HCT116 (cell line): ENCODE measurements at regions not wholly inside any gene's neighbourhood (a gene's known extent, or its start where the extent isn't known, plus 50 kb on each side); places are given as distances from the start of the nearest gene placed in this dataset.

Experiments
- ATAC-seq: fragments of 200-7000 bp; cut with Tn5 transposase; 2 replicates; pipeline ENCODE4 v1.9.1; 2020; ENCODE audit warnings: mild to moderate bottlenecking, moderate library complexity
- BruUV-seq: library from RNA; stranded (reverse); fragments of 400-500 nt; replicated peaks from 2 replicates; lab custom pipeline; 2021; lab: Mats Ljungman, UMichigan
- CTCF ChIA-PET: fragments of 300-600 bp; sonication (Branson Sonifier 250); formaldehyde crosslinking; loops from one replicate; lab custom pipeline; 2021; ENCODE audit warnings: antibody characterized with exemption; lab: Charles Lee
- POLR2A ChIA-PET: fragments of 300-600, 350-600 bp; sonication (Branson Sonifier 250); formaldehyde crosslinking; loops from one replicate; lab custom pipeline; 2021; ENCODE audit warnings: antibody characterized with exemption; lab: Charles Lee
- RAD21 ChIA-PET, 2 experiments: fragments of 300-600 bp; sonication (Branson Sonifier 250); formaldehyde crosslinking; loops; one replicate each; lab custom pipeline; 2023; ENCODE audit warnings: low total read pairs in 2 of 2; ENCODE audit not compliant: uncharacterized antibody in 2 of 2, unreplicated experiment in 2 of 2, low non-redundant PET in 1 of 2; lab: Charles Lee
- DNase-seq: peaks from one replicate; pipeline ENCODE4 v3.0.0-alpha.2; 2010; ENCODE audit warnings: low read depth, low spot score
- H2AFZ ChIP-seq: fragments of 200-600 bp; shearing (Covaris generic), sonication (generic); 2 replicates; pipeline ENCODE4 v1.6.1; 2017; ENCODE audit warnings: low read depth, mixed run types, mixed read lengths, antibody characterized with exemption, low read length; ENCODE audit not compliant: poor library complexity, severe bottlenecking
- H3K27ac ChIP-seq: 2 replicates; pipeline ENCODE4 v1.5.1; 2012; ENCODE audit warnings: low read depth, low read length
- H3K27me3 ChIP-seq: fragments of 200-600 bp; sonication (generic); 2 replicates; pipeline ENCODE4 v1.6.1; 2016; ENCODE audit warnings: mixed run types, low read length, mixed read lengths; ENCODE audit not compliant: insufficient read depth
- H3K36me3 ChIP-seq, 2 experiments: fragments of 200-500 bp in 1 of 2; fragments of 200-600 bp in 1 of 2; sonication (Bioruptor generic) in 1 of 2; sonication (generic) in 1 of 2; 2 replicates each; pipeline versions ENCODE4 v1.5.1 to v1.6.1; 2014 to 2016; ENCODE audit warnings: low read length in 2 of 2, inconsistent platforms in 1 of 2, mixed read lengths in 1 of 2, mixed run types in 1 of 2; ENCODE audit not compliant: insufficient read depth in 2 of 2, control insufficient read depth in 1 of 2
- H3K4me1 ChIP-seq, 2 experiments: fragments of 200-600 bp in 1 of 2; sonication (generic) in 1 of 2; 2 replicates each; pipeline versions ENCODE4 v1.5.1 to v1.6.1; 2012 to 2017; ENCODE audit warnings: low read length in 2 of 2, inconsistent platforms in 1 of 2, mild to moderate bottlenecking in 1 of 2, mixed read lengths in 1 of 2, mixed run types in 1 of 2, moderate library complexity in 1 of 2; ENCODE audit not compliant: insufficient read depth in 2 of 2, control insufficient read depth in 1 of 2
- H3K4me2 ChIP-seq: fragments of 200-600 bp; sonication (generic); 2 replicates; pipeline ENCODE4 v1.6.1; 2017; ENCODE audit warnings: mixed run types, low read length, mixed read lengths
- H3K4me3 ChIP-seq, 2 experiments: fragments of 200-600 bp in 1 of 2; sonication (generic) in 1 of 2; replicated peaks in 1 of 2; 2 replicates each; pipeline ENCODE4 v1.5.1; 2011 to 2016; ENCODE audit warnings: low read length in 2 of 2, control low read depth in 1 of 2, low read depth in 1 of 2, mild to moderate bottlenecking in 1 of 2, mixed read lengths in 1 of 2, mixed run types in 1 of 2
- H3K79me2 ChIP-seq: fragments of 200-600 bp; sonication (generic); 2 replicates; pipeline ENCODE4 v1.6.1; 2017; ENCODE audit warnings: mild to moderate bottlenecking, mixed run types, low read length, moderate library complexity, mixed read lengths; ENCODE audit not compliant: insufficient read depth
- H3K9ac ChIP-seq: fragments of 200-600 bp; sonication (generic); 2 replicates; pipeline ENCODE4 v1.6.1; 2016; ENCODE audit warnings: low read length, mixed read lengths
- H3K9me2 ChIP-seq: fragments of 200-600 bp; sonication (generic), shearing (Covaris generic); 2 replicates; pipeline ENCODE4 v1.6.1; 2017; ENCODE audit warnings: mixed run types, mild to moderate bottlenecking, moderate library complexity; ENCODE audit not compliant: insufficient read depth
- H3K9me3 ChIP-seq, 2 experiments: fragments of 200-500 bp in 1 of 2; fragments of 200-600 bp in 1 of 2; sonication (Bioruptor generic) in 1 of 2; sonication (generic) in 1 of 2; 2 replicates each; pipeline ENCODE4 v1.6.1; 2014 to 2017; ENCODE audit warnings: low read length in 2 of 2, mixed read lengths in 2 of 2, inconsistent platforms in 1 of 2, low read depth in 1 of 2, mild to moderate bottlenecking in 1 of 2, mixed run types in 1 of 2, moderate library complexity in 1 of 2; ENCODE audit not compliant: control insufficient read depth in 1 of 2, insufficient read depth in 1 of 2
- H4K20me1 ChIP-seq: fragments of 200-600 bp; sonication (generic), shearing (Covaris generic); 2 replicates; pipeline ENCODE4 v1.6.1; 2017; ENCODE audit warnings: mixed run types, mild to moderate bottlenecking, moderate library complexity; ENCODE audit not compliant: insufficient read depth
- CEBPB ChIP-seq: IDR thresholded peaks from 2 replicates; pipeline ENCODE4 v1.6.1; 2012; ENCODE audit warnings: low read depth
- ELF1 ChIP-seq: IDR thresholded peaks from 2 replicates; pipeline ENCODE4 v1.6.1; 2012; ENCODE audit warnings: low read depth, borderline replicate concordance
- EZH2 ChIP-seq: fragments of 200-600 bp; sonication (generic); IDR thresholded peaks from 2 replicates; pipeline ENCODE4 v1.6.1; 2017; ENCODE audit warnings: antibody characterized with exemption, mixed run types
- EZH2phosphoT487 ChIP-seq: fragments of 200-600 bp; IDR thresholded peaks from 2 replicates; pipeline ENCODE4 v1.6.1; 2018; ENCODE audit warnings: antibody characterized with exemption, borderline replicate concordance
- FOSL1 ChIP-seq: IDR thresholded peaks from 2 replicates; pipeline ENCODE4 v1.6.1; 2012; ENCODE audit warnings: low read depth
- POLR2A ChIP-seq: IDR thresholded peaks from 2 replicates; pipeline ENCODE4 v1.7.0; 2011; ENCODE audit warnings: borderline replicate concordance; ENCODE audit not compliant: insufficient read depth, insufficient read length; ENCODE audit errors: extremely low read depth
- RAD21 ChIP-seq: IDR thresholded peaks from 2 replicates; pipeline ENCODE4 v1.6.1; 2012; ENCODE audit warnings: low read depth, mild to moderate bottlenecking
- SIN3A ChIP-seq: IDR thresholded peaks from 2 replicates; pipeline ENCODE4 v1.6.1; 2012; ENCODE audit warnings: low read depth
- TCF7L2 ChIP-seq: IDR thresholded peaks from 2 replicates; pipeline ENCODE4 v1.7.0; 2011; ENCODE audit warnings: borderline replicate concordance, inconsistent platforms; ENCODE audit not compliant: insufficient read depth, insufficient read length; ENCODE audit errors: extremely low read depth
- ZFX ChIP-seq: fragments of 450-650 bp; IDR thresholded peaks from 2 replicates; pipeline ENCODE4 v1.6.1; 2017
- intact Hi-C: fragments of 100-400 bp; cut with micrococcal nuclease; formaldehyde crosslinking; loops from 2 replicates; pipeline ENCODE4 v1.10.0; 2022
- TF ChIP-seq, protein P1 (sequence below): IDR thresholded peaks from 2 replicates; pipeline ENCODE4 v1.6.1; 2012
- TF ChIP-seq, protein P2 (sequence below): IDR thresholded peaks from 2 replicates; pipeline ENCODE4 v1.6.1; 2012
- TF ChIP-seq, protein P3 (sequence below): IDR thresholded peaks from 2 replicates; pipeline ENCODE4 v1.6.1; 2011; ENCODE audit warnings: mild to moderate bottlenecking, low read length, moderate library complexity; ENCODE audit not compliant: insufficient replicate concordance; ENCODE audit errors: extremely low read depth

DNA sequence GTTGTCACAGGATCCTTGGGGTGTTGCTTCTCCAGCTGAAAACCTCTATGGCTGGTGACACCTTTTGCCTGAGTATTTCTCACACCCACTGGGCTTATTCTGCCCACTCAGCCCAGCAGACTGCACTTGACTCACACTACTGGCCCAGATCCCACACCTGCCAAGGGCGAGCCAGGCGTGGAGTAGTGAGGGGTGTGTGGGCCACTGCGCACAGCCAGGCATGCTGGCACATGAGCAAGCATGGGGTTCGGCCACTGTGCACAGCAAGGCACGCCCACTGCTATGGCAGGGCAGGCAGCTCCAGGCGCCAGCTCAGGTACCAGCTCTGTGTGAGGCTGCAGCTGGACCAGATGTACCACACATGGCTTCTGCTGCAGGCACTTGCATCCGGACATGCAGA lies 116.5 kb upstream of the MTNR1B start:
- Histone ChIP-seq H3K9ac (no peak overlapping the region), H3K36me3 (no peaks in the 10 kb centered on the region), H4K20me1 (no peaks in the 10 kb centered on the region), H3K9me3 (no peaks in the 10 kb centered on the region), H3K79me2 (no peaks in the 10 kb centered on the region), H3K9me2 (no peaks in the 10 kb centered on the region), H2AFZ (no peak overlapping the region), H3K27ac (no peak overlapping the region), H3K27me3 (0 out of 2 replicates have a peak, but pooled peaks cover 3% of the 10 kb centered on the region), H3K4me1 (no peaks in the 10 kb centered on the region), H3K4me2 (no peak overlapping the region), H3K4me3 (no peak overlapping the region)
- ChIA-PET RAD21 (no interaction called here), CTCF (no interaction called here), POLR2A (no interaction called here)
- DNase-seq: no peak
- intact Hi-C loops: no loop called here
- BruUV-seq: no TSS peak
- ATAC-seq: no peak
- no peak for TF ChIP-seq RAD21
- TF ChIP-seq ELF1: no peak
- TF ChIP-seq TCF7L2: no peak
- TF ChIP-seq EZH2: no peak
- TF ChIP-seq EZH2phosphoT487: no peak
- TF ChIP-seq CEBPB: no peak
- TF ChIP-seq ZFX: no peak
- no peak for TF ChIP-seq SIN3A
- no peak for TF ChIP-seq FOSL1
- TF ChIP-seq, protein P1, sequence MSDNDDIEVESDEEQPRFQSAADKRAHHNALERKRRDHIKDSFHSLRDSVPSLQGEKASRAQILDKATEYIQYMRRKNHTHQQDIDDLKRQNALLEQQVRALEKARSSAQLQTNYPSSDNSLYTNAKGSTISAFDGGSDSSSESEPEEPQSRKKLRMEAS: no peak
- no peak for TF ChIP-seq POLR2A
- TF ChIP-seq, protein P2, sequence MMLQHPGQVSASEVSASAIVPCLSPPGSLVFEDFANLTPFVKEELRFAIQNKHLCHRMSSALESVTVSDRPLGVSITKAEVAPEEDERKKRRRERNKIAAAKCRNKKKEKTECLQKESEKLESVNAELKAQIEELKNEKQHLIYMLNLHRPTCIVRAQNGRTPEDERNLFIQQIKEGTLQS: no peak

DNA sequence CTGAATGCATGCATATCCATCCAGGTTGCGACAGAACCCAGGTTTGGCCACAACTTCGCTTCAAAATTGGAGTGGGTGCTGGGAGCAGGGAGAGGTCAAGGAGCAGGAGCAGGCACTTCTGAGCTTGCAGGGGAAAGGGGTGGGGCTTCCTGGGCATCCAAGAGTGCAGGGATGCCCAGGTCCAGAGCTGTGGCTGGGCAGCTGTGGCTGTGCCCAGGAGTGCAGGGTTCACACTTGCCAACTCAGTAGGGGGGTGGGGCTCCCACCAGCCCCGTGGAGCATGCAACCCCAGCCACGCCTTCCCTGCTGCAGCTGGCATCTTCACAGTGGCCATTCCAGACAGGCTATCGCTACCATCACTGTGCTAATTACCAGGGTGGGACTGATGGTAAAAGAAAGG lies 115.3 kb upstream of the MTNR1B start:
- ATAC-seq (no peak), DNase-seq (no peak)
- Histone ChIP-seq H3K4me3 (no peak overlapping the region), H2AFZ (no peak overlapping the region), H3K9me3 (no peaks in the 10 kb centered on the region), H4K20me1 (no peaks in the 10 kb centered on the region), H3K4me1 (no peaks in the 10 kb centered on the region), H3K27me3 (peaks cover 3% of the 10 kb centered on the region; the same call in 1 of the 2 replicates), H3K9ac (no peak overlapping the region), H3K36me3 (no peaks in the 10 kb centered on the region), H3K9me2 (no peaks in the 10 kb centered on the region), H3K4me2 (no peak overlapping the region), H3K27ac (no peak overlapping the region), H3K79me2 (no peaks in the 10 kb centered on the region)
- ChIA-PET CTCF (no interaction called here), RAD21 (no interaction called here), POLR2A (no interaction called here)
- intact Hi-C loops: no loop called here
- no TSS peak for BruUV-seq
- TF ChIP-seq, protein P3, sequence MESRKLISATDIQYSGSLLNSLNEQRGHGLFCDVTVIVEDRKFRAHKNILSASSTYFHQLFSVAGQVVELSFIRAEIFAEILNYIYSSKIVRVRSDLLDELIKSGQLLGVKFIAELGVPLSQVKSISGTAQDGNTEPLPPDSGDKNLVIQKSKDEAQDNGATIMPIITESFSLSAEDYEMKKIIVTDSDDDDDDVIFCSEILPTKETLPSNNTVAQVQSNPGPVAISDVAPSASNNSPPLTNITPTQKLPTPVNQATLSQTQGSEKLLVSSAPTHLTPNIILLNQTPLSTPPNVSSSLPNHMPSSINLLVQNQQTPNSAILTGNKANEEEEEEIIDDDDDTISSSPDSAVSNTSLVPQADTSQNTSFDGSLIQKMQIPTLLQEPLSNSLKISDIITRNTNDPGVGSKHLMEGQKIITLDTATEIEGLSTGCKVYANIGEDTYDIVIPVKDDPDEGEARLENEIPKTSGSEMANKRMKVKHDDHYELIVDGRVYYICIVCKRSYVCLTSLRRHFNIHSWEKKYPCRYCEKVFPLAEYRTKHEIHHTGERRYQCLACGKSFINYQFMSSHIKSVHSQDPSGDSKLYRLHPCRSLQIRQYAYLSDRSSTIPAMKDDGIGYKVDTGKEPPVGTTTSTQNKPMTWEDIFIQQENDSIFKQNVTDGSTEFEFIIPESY: no peak
- no peak for TF ChIP-seq EZH2
- TF ChIP-seq CEBPB: no peak
